ENCODE measurements at regions not wholly inside any gene's neighbourhood (a gene's known extent, or its start where the extent isn't known, plus 50 kb on each side); places are given as distances from the start of the nearest gene placed in this dataset.
"Not testable (repeated sequence)": the region's sequence is repeated elsewhere in the genome, so short reads cannot be mapped to it uniquely, and the experiment has no call there.

DNA sequence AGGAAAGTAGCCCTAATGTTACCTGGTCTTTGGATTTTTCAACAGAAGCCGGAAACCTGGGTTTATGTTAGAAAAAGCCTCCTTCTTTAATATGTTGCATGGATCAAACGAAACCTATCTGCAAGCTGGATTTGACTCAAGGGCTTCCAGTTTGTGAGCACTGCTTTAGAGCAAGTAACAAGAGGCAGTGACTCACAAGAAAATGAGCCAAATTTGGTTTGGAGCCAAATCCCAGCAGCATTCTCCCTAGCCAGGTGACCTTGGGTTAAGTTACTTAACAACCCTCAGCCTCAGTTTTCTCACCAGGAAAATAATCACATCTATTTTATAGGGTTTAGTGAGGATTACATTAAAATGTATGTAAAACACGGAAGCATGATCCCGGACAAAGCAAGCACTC is 215.2 kb upstream of the PRICKLE2 start:
- POLR2A ChIA-PET: no interaction called here
- Mint-ChIP-seq H3K36me3 (ENCODE audit: low read depth) (no peaks in the 10 kb centered on the region), H3K9me3 (peaks cover 2% of the 10 kb centered on the region), H3K4me1 (ENCODE audit: low read depth) (no peaks in the 10 kb centered on the region), H3K27me3 (peaks cover 45% of the 10 kb centered on the region), H3K4me3 (no peak overlapping the region), H3K27ac (no peak overlapping the region)
- intact Hi-C loops (cut with micrococcal nuclease): no loop called here
- ATAC-seq: no peak
- CTCF ChIA-PET: interaction anchor here (1.2 kb wide), 1 partner anchor 12 kb away, joined by 4 read pairs; no protein-coding TSS in a partner anchor
- TF ChIP-seq, protein P1, sequence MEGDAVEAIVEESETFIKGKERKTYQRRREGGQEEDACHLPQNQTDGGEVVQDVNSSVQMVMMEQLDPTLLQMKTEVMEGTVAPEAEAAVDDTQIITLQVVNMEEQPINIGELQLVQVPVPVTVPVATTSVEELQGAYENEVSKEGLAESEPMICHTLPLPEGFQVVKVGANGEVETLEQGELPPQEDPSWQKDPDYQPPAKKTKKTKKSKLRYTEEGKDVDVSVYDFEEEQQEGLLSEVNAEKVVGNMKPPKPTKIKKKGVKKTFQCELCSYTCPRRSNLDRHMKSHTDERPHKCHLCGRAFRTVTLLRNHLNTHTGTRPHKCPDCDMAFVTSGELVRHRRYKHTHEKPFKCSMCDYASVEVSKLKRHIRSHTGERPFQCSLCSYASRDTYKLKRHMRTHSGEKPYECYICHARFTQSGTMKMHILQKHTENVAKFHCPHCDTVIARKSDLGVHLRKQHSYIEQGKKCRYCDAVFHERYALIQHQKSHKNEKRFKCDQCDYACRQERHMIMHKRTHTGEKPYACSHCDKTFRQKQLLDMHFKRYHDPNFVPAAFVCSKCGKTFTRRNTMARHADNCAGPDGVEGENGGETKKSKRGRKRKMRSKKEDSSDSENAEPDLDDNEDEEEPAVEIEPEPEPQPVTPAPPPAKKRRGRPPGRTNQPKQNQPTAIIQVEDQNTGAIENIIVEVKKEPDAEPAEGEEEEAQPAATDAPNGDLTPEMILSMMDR (IDR thresholded peaks at IDR 0.05): no peak
- no peak for DNase-seq

DNA sequence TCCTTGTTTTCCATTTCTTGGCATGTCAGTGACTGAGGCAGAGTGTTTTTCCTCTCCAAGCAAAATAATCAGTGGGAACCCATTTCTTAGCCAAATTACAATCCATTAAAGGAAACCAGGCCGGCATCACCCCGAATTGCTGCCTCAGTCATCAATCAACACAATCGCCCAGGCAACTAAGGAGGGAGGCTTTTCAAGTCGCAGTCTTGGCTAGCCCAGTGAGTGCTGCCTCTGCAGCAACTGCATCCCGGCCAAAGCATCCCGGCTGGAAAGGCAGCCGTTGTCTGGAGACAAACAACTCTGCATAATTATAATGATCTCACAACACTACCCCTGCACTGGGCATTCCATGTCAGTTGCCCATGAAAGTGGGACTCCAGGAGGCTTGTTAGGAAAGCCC is 213.5 kb upstream of the PRICKLE2 start:
- ChIA-PET POLR2A (no interaction called here), CTCF (interaction anchor here (1.0 kb wide), 1 partner anchor 26 kb away, joined by 3 read pairs; no protein-coding TSS in a partner anchor)
- H3K9me3 Mint-ChIP-seq: peaks cover 9% of the 10 kb centered on the region
- intact Hi-C loops (cut with micrococcal nuclease): no loop called here
- DNase-seq (no peak), ATAC-seq (no peak)
- no peak overlapping the region for H3K4me3 Mint-ChIP-seq
- no peak overlapping the region for H3K27ac Mint-ChIP-seq
- H3K36me3 Mint-ChIP-seq (ENCODE audit: low read depth): no peaks in the 10 kb centered on the region
- no peaks in the 10 kb centered on the region for H3K4me1 Mint-ChIP-seq (ENCODE audit: low read depth)
- TF ChIP-seq, protein P1 (IDR thresholded peaks at IDR 0.05): no peak
- peaks cover 38% of the 10 kb centered on the region for H3K27me3 Mint-ChIP-seq

DNA sequence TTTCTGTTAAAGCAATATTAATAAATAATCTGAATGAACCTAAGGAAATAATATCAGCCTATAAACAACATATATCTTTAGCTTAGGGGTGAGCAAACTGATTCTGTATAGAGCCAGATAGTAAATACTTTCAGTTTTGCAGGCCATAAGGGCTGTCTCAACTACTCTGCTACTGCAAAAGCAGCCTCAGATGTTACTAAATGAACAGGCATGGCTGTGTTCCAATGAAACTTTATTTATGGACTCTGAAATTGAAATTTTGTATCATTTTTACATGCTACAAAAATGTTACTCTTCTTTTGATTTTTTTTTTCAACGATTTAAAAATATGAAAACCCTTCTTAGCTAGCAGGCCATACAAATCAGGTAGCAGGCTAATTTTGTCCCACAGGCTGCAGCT is 212.8 kb upstream of the PRICKLE2 start:
- POLR2A ChIA-PET: no interaction called here
- DNase-seq (no peak), ATAC-seq (no peak)
- Mint-ChIP-seq H3K27me3 (peaks cover 32% of the 10 kb centered on the region), H3K4me3 (no peak overlapping the region), H3K4me1 (ENCODE audit: low read depth) (no peaks in the 10 kb centered on the region), H3K36me3 (ENCODE audit: low read depth) (no peaks in the 10 kb centered on the region), H3K27ac (no peak overlapping the region), H3K9me3 (peaks cover 10% of the 10 kb centered on the region)
- TF ChIP-seq, protein P1 (IDR thresholded peaks at IDR 0.05): no peak
- intact Hi-C loops (cut with micrococcal nuclease): no loop called here
- CTCF ChIA-PET: interaction anchor here (0.9 kb wide), 1 partner anchor 8 kb away, joined by 3 read pairs; no protein-coding TSS in a partner anchor

DNA sequence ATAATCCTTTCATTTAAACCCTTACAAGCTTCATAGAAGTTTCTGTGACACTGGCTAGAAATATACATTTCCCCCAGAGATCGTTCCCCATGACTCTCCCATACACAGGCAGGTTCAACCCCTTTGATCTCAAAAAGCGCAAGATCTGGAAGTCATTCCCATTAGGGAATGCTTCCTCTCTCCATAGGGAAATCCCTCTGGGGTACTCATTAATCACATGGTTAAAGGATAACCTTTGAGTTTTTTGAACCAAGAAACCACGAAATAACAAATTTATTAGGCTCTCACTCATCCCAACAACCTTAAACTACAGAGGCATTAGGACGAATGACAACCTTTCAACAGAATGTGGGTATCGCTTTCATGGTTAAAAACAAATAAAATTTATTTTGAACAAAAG is 211.9 kb upstream of the PRICKLE2 start:
- peaks cover 27% of the 10 kb centered on the region for H3K27me3 Mint-ChIP-seq
- H3K4me3 Mint-ChIP-seq: no peak overlapping the region
- DNase-seq (no peak), ATAC-seq (no peak)
- H3K27ac Mint-ChIP-seq: no peak overlapping the region
- TF ChIP-seq, protein P1 (IDR thresholded peaks at IDR 0.05): no peak
- ChIA-PET CTCF (interaction anchor here (0.7 kb wide), 1 partner anchor 1084 kb away, joined by 3 read pairs; no protein-coding TSS in a partner anchor), POLR2A (no interaction called here)
- no peaks in the 10 kb centered on the region for H3K36me3 Mint-ChIP-seq (ENCODE audit: low read depth)
- H3K9me3 Mint-ChIP-seq: peaks cover 10% of the 10 kb centered on the region
- intact Hi-C loops (cut with micrococcal nuclease): no loop called here
- H3K4me1 Mint-ChIP-seq (ENCODE audit: low read depth): no peaks in the 10 kb centered on the region

DNA sequence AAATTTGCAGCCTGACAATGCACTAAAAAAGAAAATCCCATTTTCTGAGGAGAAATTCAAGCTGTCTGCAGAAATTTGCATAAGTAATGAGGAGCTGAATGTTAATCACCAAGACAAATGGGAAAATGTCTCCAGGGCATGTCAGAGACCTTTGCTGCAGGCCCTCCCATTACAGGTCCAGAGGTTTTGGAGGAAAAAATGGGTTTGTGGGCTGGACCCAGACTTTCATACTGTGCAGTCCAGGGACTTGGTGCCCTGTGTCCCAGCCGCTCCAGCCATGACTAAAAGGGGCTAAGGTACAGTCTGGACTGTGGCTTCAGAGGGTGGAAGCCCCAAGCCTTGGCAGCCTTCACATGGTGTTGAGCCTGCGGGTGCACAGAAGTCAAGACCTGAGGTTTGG is 209.8 kb upstream of the PRICKLE2 start:
- intact Hi-C loops (cut with micrococcal nuclease); ATAC-seq; H3K36me3 Mint-ChIP-seq (ENCODE audit: low read depth); DNase-seq; H3K4me3 Mint-ChIP-seq; POLR2A ChIA-PET; H3K27ac Mint-ChIP-seq; H3K4me1 Mint-ChIP-seq (ENCODE audit: low read depth); CTCF ChIA-PET: not testable (repeated sequence)
- Mint-ChIP-seq H3K9me3 (peaks cover 11% of the 10 kb centered on the region), H3K27me3 (peaks cover 20% of the 10 kb centered on the region)

DNA sequence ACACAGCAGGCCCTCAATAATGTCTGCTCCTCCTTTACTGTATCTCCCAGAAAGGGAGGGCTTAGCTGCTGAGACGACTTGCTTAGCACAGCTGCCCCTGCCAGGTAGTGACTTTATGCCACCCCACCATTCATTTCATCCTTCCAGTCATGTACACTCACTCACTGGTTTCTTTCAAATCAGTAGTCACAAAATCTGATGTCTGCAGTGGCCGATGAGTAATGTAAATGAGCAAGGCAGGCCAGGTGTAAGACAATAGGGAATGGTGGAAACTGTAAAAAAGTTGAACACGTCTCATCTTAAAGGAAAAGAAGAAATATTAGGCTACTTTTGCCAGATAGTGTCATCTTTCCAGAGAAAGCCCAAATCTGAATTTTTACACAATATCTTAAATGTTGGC is 207.6 kb upstream of the PRICKLE2 start:
- no peak overlapping the region for H3K4me3 Mint-ChIP-seq
- no peak overlapping the region for H3K27ac Mint-ChIP-seq
- POLR2A ChIA-PET: no interaction called here
- H3K4me1 Mint-ChIP-seq (ENCODE audit: low read depth): no peaks in the 10 kb centered on the region
- peaks cover 11% of the 10 kb centered on the region for H3K9me3 Mint-ChIP-seq
- no peak for ATAC-seq
- TF ChIP-seq, protein P1 (IDR thresholded peaks at IDR 0.05): no peak
- peaks cover 11% of the 10 kb centered on the region for H3K27me3 Mint-ChIP-seq
- CTCF ChIA-PET: no interaction called here
- intact Hi-C loops (cut with micrococcal nuclease): no loop called here
- no peak for DNase-seq
- no peaks in the 10 kb centered on the region for H3K36me3 Mint-ChIP-seq (ENCODE audit: low read depth)
